TTC549 (cell line): ENCODE measurements at regions not wholly inside any gene's neighbourhood (a gene's known extent, or its start where the extent isn't known, plus 50 kb on each side); places are given as distances from the start of the nearest gene placed in this dataset.

Experiments used
- FAIRE-seq: peaks from 2 replicates; lab custom pipeline; 2012; peaks lifted over from hg19 to GRCh38; lab: Jason Lieb, UNC

GRCh38 chr2:226159875-226160479 is 639.6 kb downstream of the IRS1 start:
- peak; percentile 97 for FAIRE-seq

GRCh38 chr2:226158940-226159339 is 640.7 kb downstream of the IRS1 start:
- no peak for FAIRE-seq

- no peak for FAIRE-seq
Observed at GRCh38 chr2:226158229-226158628, 641.4 kb downstream of the IRS1 start.

GRCh38 chr2:226155093-226155875 is 644.3 kb downstream of the IRS1 start:
- FAIRE-seq = peak; percentile 81

- FAIRE-seq = no peak
Observed at GRCh38 chr2:226154610-226155009, 645.0 kb downstream of the IRS1 start.

GRCh38 chr2:226153553-226153952 is 646.1 kb downstream of the IRS1 start:
- FAIRE-seq = no peak

- FAIRE-seq = no peak
Observed at GRCh38 chr2:226151157-226151556, 648.5 kb downstream of the IRS1 start.

- FAIRE-seq = no peak
Observed at GRCh38 chr2:226143091-226143490, 656.5 kb downstream of the IRS1 start.

- FAIRE-seq = no peak
Observed at GRCh38 chr2:226142463-226142862, 657.2 kb downstream of the IRS1 start.

GRCh38 chr2:226140594-226140993 is 659.0 kb downstream of the IRS1 start:
- no peak for FAIRE-seq

- no peak for FAIRE-seq
Observed at GRCh38 chr2:226139759-226140158, 659.9 kb downstream of the IRS1 start.

GRCh38 chr2:226137201-226137811 is 662.3 kb downstream of the IRS1 start:
- FAIRE-seq = no peak

- FAIRE-seq = no peak
Observed at GRCh38 chr2:226136739-226137138, 662.9 kb downstream of the IRS1 start.

- no peak for FAIRE-seq
Observed at GRCh38 chr2:226135861-226136548, 663.6 kb downstream of the IRS1 start.

- no peak for FAIRE-seq
Observed at GRCh38 chr2:226132323-226133215, 667.1 kb downstream of the IRS1 start.

GRCh38 chr2:226131299-226131784 is 668.3 kb downstream of the IRS1 start:
- FAIRE-seq = no peak

- no peak for FAIRE-seq
Observed at GRCh38 chr2:226130192-226130591, 669.4 kb downstream of the IRS1 start.

- FAIRE-seq = no peak
Observed at GRCh38 chr2:226127682-226128081, 671.9 kb downstream of the IRS1 start.

- no peak for FAIRE-seq
Observed at GRCh38 chr2:226126104-226126503, 673.5 kb downstream of the IRS1 start.

- FAIRE-seq = no peak
Observed at GRCh38 chr2:226125176-226125883, 674.3 kb downstream of the IRS1 start.

GRCh38 chr2:226124548-226125011 is 675.0 kb downstream of the IRS1 start:
- FAIRE-seq = no peak
